GM20000 (cell line): ENCODE measurements at regions not wholly inside any gene's neighbourhood (a gene's known extent, or its start where the extent isn't known, plus 50 kb on each side); places are given as distances from the start of the nearest gene placed in this dataset.

Experiments used
- DNase-seq: peaks from one replicate; pipeline ENCODE4 v3.0.0; 2012; ENCODE audit warnings: low spot score
- TF ChIP-seq, protein P1 (sequence below): IDR thresholded peaks from 2 replicates; pipeline ENCODE4 v1.5.1; 2012; ENCODE audit warnings: mild to moderate bottlenecking, control low read depth; ENCODE audit errors: extremely low read depth, missing control alignments

DNA sequence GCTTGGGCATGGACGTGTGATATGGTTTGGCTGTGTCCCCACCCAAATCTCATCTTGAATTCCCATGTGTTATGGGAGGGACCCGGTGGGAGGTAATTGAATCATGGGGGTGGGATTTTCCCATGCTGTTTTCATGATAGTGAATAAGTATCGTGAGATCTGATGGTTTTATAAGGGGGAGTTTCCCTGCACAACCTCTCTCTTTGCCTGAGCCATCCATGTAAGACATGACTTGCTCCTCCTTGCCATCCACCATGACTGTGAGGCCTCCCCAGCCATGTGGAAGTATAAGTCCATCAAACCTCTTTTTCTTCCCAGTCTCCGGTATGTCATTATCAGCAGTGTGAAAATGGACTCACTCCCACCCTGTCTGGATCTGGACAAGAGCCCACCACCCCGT is 393.4 kb downstream of the SEC14L1 start:
- TF ChIP-seq, protein P1, sequence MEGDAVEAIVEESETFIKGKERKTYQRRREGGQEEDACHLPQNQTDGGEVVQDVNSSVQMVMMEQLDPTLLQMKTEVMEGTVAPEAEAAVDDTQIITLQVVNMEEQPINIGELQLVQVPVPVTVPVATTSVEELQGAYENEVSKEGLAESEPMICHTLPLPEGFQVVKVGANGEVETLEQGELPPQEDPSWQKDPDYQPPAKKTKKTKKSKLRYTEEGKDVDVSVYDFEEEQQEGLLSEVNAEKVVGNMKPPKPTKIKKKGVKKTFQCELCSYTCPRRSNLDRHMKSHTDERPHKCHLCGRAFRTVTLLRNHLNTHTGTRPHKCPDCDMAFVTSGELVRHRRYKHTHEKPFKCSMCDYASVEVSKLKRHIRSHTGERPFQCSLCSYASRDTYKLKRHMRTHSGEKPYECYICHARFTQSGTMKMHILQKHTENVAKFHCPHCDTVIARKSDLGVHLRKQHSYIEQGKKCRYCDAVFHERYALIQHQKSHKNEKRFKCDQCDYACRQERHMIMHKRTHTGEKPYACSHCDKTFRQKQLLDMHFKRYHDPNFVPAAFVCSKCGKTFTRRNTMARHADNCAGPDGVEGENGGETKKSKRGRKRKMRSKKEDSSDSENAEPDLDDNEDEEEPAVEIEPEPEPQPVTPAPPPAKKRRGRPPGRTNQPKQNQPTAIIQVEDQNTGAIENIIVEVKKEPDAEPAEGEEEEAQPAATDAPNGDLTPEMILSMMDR: no peak
- DNase-seq: no peak

GRCh38 chr17:77535435-77535834 is 394.7 kb downstream of the SEC14L1 start:
- DNase-seq: no peak
- TF ChIP-seq, protein P1: no peak

- DNase-seq: no peak
- TF ChIP-seq, protein P1: no peak
Observed at GRCh38 chr17:77535892-77536291, 395.1 kb downstream of the SEC14L1 start.

GRCh38 chr17:77537566-77537965 is 396.8 kb downstream of the SEC14L1 start:
- TF ChIP-seq, protein P1: no peak
- DNase-seq: no peak

DNA sequence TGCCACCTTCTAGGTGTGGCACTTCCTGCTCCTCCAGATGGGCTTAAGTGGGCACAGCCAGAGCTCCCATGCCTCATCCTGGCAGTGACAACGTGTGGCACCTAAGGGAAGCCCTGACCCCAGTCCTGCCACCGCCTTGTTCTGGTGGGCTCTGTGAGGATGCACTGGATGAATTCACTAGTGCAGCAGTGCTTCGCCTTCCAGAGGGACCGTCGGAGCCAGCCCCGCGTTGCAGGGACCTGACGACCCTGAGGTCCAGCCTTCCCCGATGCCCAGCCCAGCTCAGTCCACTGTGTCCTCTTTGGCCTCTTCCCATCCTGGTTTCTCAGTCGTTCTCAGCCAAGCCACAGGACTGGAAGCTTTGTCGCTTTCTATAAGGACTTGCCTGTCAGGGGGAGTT is 399.8 kb downstream of the SEC14L1 start:
- TF ChIP-seq, protein P1: no peak
- DNase-seq: no peak

- no peak for DNase-seq
- TF ChIP-seq, protein P1: no peak
Observed at GRCh38 chr17:77540975-77541374, 400.2 kb downstream of the SEC14L1 start.

DNA sequence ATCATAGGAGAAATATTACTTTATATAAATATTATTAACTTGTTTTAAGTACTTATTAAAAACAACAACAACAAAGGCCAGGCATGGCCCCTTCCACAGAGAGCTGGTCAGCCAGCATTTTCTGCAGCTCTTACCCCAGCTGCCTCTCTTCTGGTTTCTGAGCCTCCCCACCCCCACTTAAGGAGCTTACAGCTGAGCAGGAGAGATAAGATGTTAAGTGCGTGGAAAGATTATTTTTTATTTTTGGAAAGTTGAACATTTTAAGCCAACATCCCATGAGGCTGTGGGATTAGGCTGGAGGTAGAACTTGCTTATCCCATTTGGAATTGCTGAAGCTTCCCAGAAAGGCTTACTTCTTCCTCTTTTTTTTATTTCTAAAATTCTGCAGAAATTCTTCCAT is 401.2 kb downstream of the SEC14L1 start:
- DNase-seq: no peak
- TF ChIP-seq, protein P1: no peak
